Keratinocyte (primary cell): ENCODE measurements at regions not wholly inside any gene's neighbourhood (a gene's known extent, or its start where the extent isn't known, plus 50 kb on each side); places are given as distances from the start of the nearest gene placed in this dataset.

Experiments used
- DNase-seq: peaks from one replicate; pipeline ENCODE4 v3.0.0-alpha.2; 2011; ENCODE audit warnings: low read depth, missing footprints, low spot score
- FAIRE-seq: peaks from 2 replicates; lab custom pipeline; 2011; peaks lifted over from hg19 to GRCh38; lab: Jason Lieb, UNC
- H2AFZ ChIP-seq: 2 replicates; pipeline ENCODE4 v1.6.0; 2012; ENCODE audit warnings: low read length, control low read depth, inconsistent platforms; ENCODE audit not compliant: control insufficient read depth
- H3K27ac ChIP-seq: 2 replicates; pipeline ENCODE4 v1.5.1; 2011; ENCODE audit warnings: low read length; ENCODE audit not compliant: control insufficient read depth, insufficient read depth
- H3K27me3 ChIP-seq: 3 replicates; pipeline ENCODE4 v1.6.0; 2011; ENCODE audit warnings: low read length; ENCODE audit not compliant: control insufficient read depth, insufficient read depth; ENCODE audit errors: extremely low read depth
- H3K36me3 ChIP-seq, 2 experiments: 2 replicates in 1 of 2; 3 replicates in 1 of 2; pipeline ENCODE4 v1.5.1; 2011; ENCODE audit warnings: low read length in 2 of 2, mild to moderate bottlenecking in 1 of 2; ENCODE audit not compliant: control insufficient read depth in 2 of 2, insufficient read depth in 2 of 2; ENCODE audit errors: extremely low read depth in 1 of 2
- H3K4me1 ChIP-seq: 3 replicates; pipeline ENCODE4 v1.5.1; 2011; ENCODE audit warnings: low read length; ENCODE audit not compliant: control insufficient read depth, insufficient read depth; ENCODE audit errors: extremely low read depth
- H3K4me2 ChIP-seq: 3 replicates; pipeline ENCODE4 v1.6.0; 2011; ENCODE audit warnings: low read depth, low read length; ENCODE audit not compliant: control insufficient read depth, insufficient read depth; ENCODE audit errors: extremely low read depth
- H3K4me3 ChIP-seq, 3 experiments: fragments of 200-600 bp in 1 of 3; sonication (generic) in 1 of 3; 2 replicates in 2 of 3; 3 replicates in 1 of 3; pipeline ENCODE4 v1.5.1; 2011 to 2016; ENCODE audit warnings: low read length in 3 of 3, mild to moderate bottlenecking in 3 of 3, control low read depth in 2 of 3, inconsistent platforms in 1 of 3, low read depth in 1 of 3, mixed read lengths in 1 of 3, mixed run types in 1 of 3, moderate library complexity in 1 of 3; ENCODE audit not compliant: control insufficient read depth in 2 of 3, insufficient read depth in 2 of 3; ENCODE audit errors: extremely low read depth in 1 of 3
- H3K79me2 ChIP-seq: 2 replicates; pipeline ENCODE4 v1.6.0; 2012; ENCODE audit warnings: low read length; ENCODE audit not compliant: control insufficient read depth, insufficient read depth
- H3K9ac ChIP-seq: 3 replicates; pipeline ENCODE4 v1.6.0; 2011; ENCODE audit warnings: low read length; ENCODE audit not compliant: control insufficient read depth, insufficient read depth; ENCODE audit errors: extremely low read depth
- H3K9me1 ChIP-seq: 3 replicates; pipeline ENCODE4 v1.6.0; 2011; ENCODE audit warnings: low read length; ENCODE audit not compliant: control insufficient read depth, insufficient read depth; ENCODE audit errors: extremely low read depth
- H3K9me3 ChIP-seq: 2 replicates; pipeline ENCODE4 v1.5.1; 2012; ENCODE audit warnings: low read depth, low read length; ENCODE audit not compliant: control insufficient read depth
- H4K20me1 ChIP-seq: 3 replicates; pipeline ENCODE4 v1.6.0; 2011; ENCODE audit warnings: low read length; ENCODE audit not compliant: control insufficient read depth, insufficient read depth; ENCODE audit errors: extremely low read depth
- CTCF ChIP-seq, 3 experiments: IDR thresholded peaks in 1 of 3; conservative IDR thresholded peaks in 1 of 3; optimal IDR thresholded peaks in 1 of 3; 2 replicates in 2 of 3; 3 replicates in 1 of 3; pipeline versions ENCODE3 to v1.5.1; 2011; ENCODE audit warnings: low read length in 3 of 3, mild to moderate bottlenecking in 3 of 3, moderate library complexity in 2 of 3, control low read depth in 1 of 3, inconsistent platforms in 1 of 3; ENCODE audit not compliant: insufficient read depth in 2 of 3; ENCODE audit errors: extremely low read depth in 1 of 3
- EZH2 ChIP-seq: IDR thresholded peaks from one replicate; pipeline ENCODE4 v1.6.1; 2012; ENCODE audit warnings: inconsistent platforms, mild to moderate bottlenecking, low read length, moderate library complexity
- dilution Hi-C: fragments of 300-500 bp; cut with MboI; formaldehyde crosslinking; loops from one replicate; pipeline ENCODE4 v1.7.0; 2020; ENCODE audit warnings: low sequenced_read_pairs; ENCODE audit not compliant: extremely low pct_ligation_motif_present

DNA sequence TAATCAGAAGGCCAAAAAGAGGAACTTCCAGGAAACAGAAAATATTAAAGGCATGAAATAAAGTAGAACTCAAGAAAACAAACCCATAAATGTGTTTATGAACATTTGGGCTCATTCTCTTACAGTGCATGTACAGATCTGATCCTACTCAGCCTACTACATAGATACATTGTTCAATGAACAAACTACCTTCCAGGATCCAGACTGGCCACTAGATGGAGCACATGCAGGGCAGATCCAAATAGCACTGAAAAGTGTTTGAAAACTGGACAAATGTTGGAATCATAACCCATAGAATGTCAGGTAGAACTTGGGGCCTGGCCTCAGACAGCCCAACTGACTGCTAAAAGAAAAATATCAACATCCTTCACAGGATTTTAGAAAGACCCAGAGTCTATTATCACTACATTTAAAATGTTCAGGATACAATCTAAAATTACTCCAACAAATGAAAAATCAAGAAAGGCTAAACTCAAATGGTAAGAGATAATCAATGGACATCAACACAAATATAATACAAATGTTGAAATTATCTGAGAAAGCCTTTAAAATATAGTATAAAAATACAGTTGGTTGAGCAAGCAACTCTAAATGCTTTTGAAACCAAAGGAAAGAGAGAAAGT lies 122.4 kb upstream of the NUDT7 start:
- Histone ChIP-seq H3K9me3 (no peaks in the 10 kb centered on the region), H3K9ac (no peak overlapping the region), H3K4me1 (no peaks in the 10 kb centered on the region), H3K79me2 (no peaks in the 10 kb centered on the region), H3K27me3 (no peaks in the 10 kb centered on the region), H3K27ac (no peak overlapping the region), H3K9me1 (no peaks in the 10 kb centered on the region), H2AFZ (no peak overlapping the region), H3K4me3 (no peak overlapping the region), H4K20me1 (no peaks in the 10 kb centered on the region), H3K36me3 (no peaks in the 10 kb centered on the region), H3K4me2 (no peak overlapping the region)
- DNase-seq (no peak), FAIRE-seq (no peak)
- TF ChIP-seq EZH2, result no peak
- TF ChIP-seq CTCF (optimal IDR thresholded peaks at IDR 0.05 in 1 of 3, IDR thresholded peaks at IDR 0.05 in 1 of 3, conservative IDR thresholded peaks at IDR 0.05 in 1 of 3; ENCODE audit: extremely low read depth in 1 of 3, insufficient read depth in 2 of 3, low read length in 3 of 3), result peak; percentile 64 to 73 (median 67)
- dilution Hi-C loops, result loop anchor here (25.0 kb wide), 1 partner anchor 363 kb away; no protein-coding TSS in a partner anchor

- no peak overlapping the region for H3K4me2 ChIP-seq
These were observed 121.8 kb upstream of the NUDT7 start for GRCh38 chr16:77600555-77600954.

More at GRCh38 chr16:77600555-77600954, 121.8 kb upstream of the NUDT7 start:
- H3K79me2 ChIP-seq, result no peaks in the 10 kb centered on the region
- H3K9me1 ChIP-seq, result no peaks in the 10 kb centered on the region
- H3K9ac ChIP-seq, result no peak overlapping the region
- H3K4me3 ChIP-seq, result no peak overlapping the region
- H3K9me3 ChIP-seq, result no peaks in the 10 kb centered on the region
- no peaks in the 10 kb centered on the region for H3K36me3 ChIP-seq
- DNase-seq (no peak), FAIRE-seq (no peak)
- no peak overlapping the region for H3K27ac ChIP-seq
- H3K4me1 ChIP-seq, result no peaks in the 10 kb centered on the region
- TF ChIP-seq EZH2, result no peak
- no peak for TF ChIP-seq CTCF (optimal IDR thresholded peaks at IDR 0.05 in 1 of 3, IDR thresholded peaks at IDR 0.05 in 1 of 3, conservative IDR thresholded peaks at IDR 0.05 in 1 of 3; ENCODE audit: extremely low read depth in 1 of 3, insufficient read depth in 2 of 3, low read length in 3 of 3)
- dilution Hi-C loops, result no loop called here
- H4K20me1 ChIP-seq, result no peaks in the 10 kb centered on the region
- H2AFZ ChIP-seq, result no peak overlapping the region
- no peaks in the 10 kb centered on the region for H3K27me3 ChIP-seq
